Stimulated activated CD4-positive, alpha-beta T cell treated with anti-CD3 and anti-CD28 coated beads, Interleukin-15, amount 100 ng/mL, for 24 hours (primary cell): ENCODE measurements at regions not wholly inside any gene's neighbourhood (a gene's known extent, or its start where the extent isn't known, plus 50 kb on each side); places are given as distances from the start of the nearest gene placed in this dataset.
"Not testable (repeated sequence)": the region's sequence is repeated elsewhere in the genome, so short reads cannot be mapped to it uniquely, and the experiment has no call there.

Experiments used
- DNase-seq: peaks from one replicate; pipeline ENCODE4 v3.0.0-alpha.2; 2020

DNA sequence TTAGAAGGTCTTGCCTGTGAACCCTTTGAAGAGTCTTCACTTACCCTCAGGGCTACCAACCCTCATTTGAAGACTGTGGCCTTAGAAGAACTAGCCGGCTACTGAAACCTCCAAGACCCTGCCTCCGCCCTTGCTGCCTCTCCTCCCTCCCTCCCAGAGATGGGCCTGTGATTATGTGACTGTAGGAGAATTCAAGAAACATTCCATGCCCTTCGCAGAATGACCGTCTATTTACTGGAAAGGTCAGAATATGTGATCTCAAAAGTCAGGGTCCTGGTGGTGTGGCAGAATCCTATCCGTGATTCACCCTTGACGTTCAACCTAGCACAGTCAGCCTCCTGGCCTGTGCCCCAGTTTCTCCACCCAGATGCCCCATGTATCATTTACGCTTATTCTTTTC, 109.6 kb downstream of the CTNND1 start:
- DNase-seq, result no peak

- no peak for DNase-seq
Measured at GRCh38 chr11:57873196-57873911, 111.8 kb downstream of the CTNND1 start.

DNA sequence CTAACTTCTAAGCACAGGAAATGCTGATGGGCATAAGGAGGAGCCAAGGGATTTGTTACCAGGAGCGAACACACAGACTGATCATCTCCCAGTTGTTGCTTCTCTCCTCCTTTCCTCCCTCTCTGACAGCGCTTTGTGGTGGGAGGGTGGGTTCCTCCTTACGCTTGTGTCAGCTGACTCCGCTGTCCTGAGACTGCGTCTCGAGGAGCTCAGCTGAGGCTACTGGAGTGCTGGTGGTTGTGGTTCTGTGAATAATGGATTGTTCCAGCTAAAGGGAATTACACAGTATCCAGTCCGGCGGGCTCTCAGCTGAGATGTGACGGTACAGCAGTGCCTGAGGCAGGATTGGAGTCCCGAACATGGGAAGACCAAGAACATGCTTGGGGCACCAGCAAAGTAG, 113.4 kb downstream of the CTNND1 start:
- DNase-seq, result no peak

DNA sequence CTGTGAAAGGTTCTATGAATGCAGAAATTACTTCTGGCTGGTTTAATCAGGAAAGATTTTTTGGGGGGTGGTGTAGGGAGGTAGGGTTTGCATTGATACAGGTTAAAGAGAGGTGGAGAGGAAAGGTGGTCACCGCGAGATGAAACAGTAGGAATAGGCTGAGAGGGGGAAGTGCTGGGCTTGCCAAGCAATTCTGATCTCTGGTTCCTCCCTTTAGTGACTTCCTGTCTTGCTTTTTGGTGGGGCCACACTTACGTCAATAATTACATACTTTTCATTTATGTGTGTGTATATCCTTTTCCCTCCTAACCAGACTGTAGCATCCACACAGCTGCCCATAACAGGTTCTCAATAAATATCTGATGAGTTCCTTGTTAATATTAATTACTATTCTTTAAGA, 120.0 kb downstream of the CTNND1 start:
- no peak for DNase-seq

- DNase-seq, result no peak
Measured at GRCh38 chr11:57883630-57884029, 122.0 kb downstream of the CTNND1 start.

DNA sequence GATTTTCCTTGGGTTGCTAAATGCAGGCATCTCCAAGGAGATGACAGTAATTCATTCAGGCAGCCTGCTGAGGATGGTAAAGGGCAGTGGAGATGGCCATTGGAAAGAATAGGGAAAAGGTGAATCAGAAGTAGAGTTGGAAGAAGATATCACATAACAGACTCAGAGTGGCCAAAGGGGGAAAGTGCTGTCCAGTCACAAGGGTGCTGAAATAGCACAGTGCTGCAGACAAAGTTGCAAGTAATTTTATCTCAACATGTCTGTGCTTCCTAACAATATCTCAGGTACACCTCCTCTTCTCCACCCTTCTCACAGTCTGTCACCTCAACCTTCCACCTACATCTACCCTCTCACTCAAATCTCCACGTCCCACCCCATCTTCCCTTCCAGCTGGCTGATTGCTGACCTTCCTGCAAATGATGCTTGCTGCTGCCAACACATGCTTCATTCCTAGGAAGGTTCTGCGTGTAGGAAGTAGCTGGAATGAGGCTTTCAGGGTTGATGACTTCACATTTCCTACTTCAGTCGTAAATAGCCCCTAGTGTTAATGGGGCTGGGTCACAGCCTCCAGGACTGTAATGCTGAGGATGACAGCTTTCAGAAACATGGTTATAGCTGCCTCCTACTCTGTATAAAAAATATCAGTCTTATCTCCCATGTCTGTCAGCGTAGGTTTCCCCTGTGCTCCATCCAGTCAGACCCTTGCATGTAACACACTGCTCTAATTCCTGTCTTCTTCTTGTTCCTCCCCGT, 123.9 kb downstream of the CTNND1 start:
- no peak for DNase-seq

GRCh38 chr11:57888386-57888785, 126.8 kb downstream of the CTNND1 start:
- DNase-seq, result no peak

DNA sequence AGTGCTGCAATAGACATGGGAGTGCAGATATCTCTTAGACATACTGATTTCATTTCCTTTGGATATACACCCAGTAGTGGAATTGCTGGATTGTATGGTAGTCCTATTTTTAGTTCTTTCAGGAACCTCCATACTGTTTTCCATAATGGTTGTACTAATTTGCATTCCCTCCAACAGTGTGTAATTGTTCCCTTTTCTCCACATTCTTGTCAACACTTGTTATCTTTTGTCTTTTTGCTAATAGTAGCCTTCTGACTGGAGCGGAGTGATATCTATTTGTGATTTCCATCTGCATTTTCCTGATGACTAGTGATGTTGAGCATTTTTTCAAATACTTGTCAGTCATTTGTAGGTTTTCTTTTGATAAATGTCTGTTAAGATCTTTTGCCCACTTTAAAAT, 128.9 kb downstream of the CTNND1 start:
- no peak for DNase-seq

- DNase-seq, result not testable (repeated sequence)
Measured at GRCh38 chr11:57893200-57893599, 130.5 kb upstream of the OR9Q1 start.

DNA sequence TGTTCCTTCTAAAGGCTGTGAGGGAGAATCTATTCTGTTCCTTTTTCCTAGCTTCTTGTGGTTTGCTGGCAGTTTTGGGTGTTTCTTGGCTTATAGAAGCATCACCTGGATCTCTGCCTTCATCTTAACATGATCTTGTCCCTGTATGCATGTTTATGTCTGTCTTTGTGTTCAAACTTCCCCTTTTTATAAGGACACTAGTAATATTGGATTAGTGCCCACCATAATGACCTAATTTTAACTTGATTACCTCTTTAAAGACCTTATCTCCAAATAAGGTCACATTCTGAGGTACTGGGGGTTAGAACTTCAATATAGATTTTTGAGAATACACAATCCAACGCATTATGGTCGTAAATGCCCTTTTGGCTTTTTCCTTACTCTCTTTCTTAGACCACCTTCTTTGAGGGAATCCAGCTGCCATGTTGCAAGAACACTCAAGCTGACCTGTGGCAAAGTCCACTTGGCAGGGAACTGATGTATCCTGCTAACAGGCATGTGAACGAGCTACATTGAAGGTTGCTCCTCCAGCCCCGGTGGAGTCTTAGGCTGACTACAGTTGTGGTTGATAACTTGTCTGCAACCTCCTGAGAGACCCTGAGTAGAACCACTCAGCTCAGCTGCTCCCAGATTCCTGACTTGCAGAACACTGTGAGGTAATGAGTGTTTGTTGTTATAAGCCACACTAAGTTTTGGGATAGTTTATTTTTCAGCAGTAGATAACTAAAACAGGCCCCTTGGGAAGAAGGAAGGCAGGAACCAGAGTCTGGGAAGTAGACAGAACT, 127.1 kb upstream of the OR9Q1 start:
- DNase-seq, result no peak

DNA sequence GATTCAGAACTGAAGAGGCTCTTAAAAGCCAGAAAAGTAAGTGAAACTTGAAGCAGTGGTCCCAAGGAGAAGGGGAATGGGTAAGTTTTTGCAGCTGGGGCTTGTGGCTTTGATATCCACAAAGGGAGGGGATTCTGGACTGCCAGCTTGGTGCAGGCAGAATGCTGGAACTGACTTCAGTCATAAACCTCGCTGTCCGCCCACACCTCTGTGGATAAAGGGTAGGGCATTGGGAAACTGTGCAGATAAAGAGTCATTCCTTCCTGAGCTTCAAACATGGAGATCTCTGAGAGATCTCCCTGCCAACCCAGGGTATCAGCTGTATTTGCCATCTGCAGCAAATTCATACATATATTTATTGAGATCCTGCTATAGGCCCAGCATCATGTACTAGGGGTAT, 124.3 kb upstream of the OR9Q1 start:
- no peak for DNase-seq

GRCh38 chr11:57900320-57900719, 123.4 kb upstream of the OR9Q1 start:
- DNase-seq, result no peak

DNA sequence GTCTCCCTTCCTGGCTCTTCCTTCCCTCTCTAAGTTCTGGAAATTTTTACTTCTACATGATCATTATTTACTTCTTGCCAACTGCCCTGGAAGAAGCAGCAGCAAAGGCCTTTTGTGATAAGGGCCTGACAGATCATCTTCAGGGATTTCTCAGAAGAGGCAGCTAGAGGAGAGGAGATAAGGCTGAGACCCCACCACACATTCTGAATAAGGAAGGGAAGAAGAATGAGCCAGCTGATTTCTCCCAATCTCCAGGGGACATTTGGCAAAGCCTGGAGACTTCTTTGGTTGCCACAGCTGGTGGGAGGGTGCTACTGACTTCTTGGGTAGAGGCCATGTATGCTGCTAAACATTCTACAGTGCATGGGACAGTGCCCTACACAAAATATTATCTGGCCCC, 122.4 kb upstream of the OR9Q1 start:
- DNase-seq, result no peak

DNA sequence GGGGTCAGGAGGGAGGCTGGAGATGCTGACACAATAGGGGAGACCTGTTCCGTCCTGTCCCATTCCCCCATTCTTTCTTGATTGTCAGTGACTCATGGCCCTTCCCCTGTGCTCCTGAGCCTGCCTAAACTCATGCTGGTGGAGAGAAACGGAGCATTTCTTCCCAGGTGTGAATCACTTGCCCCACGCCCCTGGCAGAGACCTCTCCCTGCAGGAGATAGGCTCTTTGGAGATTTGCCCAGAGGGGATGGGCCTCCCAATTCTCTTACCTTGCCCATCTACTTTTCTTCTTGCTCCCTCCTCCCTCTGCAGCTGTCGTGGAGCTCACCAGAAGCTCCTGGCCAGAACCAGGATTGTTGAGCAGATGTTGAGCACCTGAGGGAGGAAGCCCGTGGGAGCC, 121.9 kb upstream of the OR9Q1 start:
- no peak for DNase-seq

GRCh38 chr11:57903011-57903410, 120.7 kb upstream of the OR9Q1 start:
- no peak for DNase-seq

DNA sequence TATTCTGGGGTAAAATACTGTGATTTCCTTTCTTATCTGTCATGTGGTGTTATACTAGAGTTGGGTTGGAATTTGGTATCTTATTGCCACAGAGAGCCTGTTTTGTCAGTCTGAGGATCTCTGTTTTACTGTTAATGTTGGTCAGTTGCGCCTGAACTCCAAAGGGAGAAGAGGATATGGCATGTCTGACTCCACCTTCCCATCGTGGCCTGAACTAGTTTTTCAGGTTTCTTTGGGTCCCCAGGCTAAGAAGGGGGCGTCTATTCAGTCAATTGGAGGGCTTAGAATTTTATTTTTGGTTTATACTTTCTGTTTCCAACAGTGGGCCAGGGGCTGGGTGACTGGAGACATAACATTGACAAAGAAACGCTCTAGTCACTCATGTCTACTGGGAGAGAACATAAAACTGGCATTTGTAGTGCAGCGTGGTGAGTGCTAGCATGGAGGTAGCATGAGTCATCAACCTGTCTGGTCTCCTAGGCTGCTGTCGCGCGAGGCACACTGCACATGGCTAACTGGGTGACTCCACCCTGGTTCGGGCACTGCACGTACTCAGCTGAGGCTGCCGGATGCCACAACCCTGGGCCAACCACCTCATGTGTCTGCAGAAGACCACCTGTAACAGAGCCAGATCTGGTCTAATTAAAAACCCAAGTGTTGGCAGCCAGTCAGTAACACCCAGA, 120.1 kb upstream of the OR9Q1 start:
- DNase-seq, result peak; percentile 42

GRCh38 chr11:57904376-57904775, 119.3 kb upstream of the OR9Q1 start:
- no peak for DNase-seq

DNA sequence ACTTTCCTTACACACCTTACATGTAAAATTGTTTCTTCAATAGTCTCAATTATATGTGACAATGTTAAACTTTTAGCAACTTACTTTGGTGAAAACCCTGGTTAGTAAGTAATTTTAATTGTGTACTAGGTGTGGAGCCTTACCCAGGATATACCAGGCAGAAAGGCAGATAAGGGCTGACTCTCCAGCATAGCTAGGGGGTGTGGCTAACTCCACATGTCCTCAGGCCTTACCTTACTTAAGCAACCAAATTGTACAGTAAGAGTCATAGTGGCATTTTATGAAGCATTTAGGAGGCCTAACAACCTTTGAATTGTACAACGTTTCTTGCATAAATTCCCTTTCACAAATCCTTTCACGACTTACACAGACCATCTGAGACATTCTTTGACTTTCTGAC, 118.2 kb upstream of the OR9Q1 start:
- DNase-seq, result no peak

GRCh38 chr11:57908399-57908798, 115.3 kb upstream of the OR9Q1 start:
- DNase-seq, result not testable (repeated sequence)

GRCh38 chr11:57911522-57911921, 112.2 kb upstream of the OR9Q1 start:
- DNase-seq, result not testable (repeated sequence)

DNA sequence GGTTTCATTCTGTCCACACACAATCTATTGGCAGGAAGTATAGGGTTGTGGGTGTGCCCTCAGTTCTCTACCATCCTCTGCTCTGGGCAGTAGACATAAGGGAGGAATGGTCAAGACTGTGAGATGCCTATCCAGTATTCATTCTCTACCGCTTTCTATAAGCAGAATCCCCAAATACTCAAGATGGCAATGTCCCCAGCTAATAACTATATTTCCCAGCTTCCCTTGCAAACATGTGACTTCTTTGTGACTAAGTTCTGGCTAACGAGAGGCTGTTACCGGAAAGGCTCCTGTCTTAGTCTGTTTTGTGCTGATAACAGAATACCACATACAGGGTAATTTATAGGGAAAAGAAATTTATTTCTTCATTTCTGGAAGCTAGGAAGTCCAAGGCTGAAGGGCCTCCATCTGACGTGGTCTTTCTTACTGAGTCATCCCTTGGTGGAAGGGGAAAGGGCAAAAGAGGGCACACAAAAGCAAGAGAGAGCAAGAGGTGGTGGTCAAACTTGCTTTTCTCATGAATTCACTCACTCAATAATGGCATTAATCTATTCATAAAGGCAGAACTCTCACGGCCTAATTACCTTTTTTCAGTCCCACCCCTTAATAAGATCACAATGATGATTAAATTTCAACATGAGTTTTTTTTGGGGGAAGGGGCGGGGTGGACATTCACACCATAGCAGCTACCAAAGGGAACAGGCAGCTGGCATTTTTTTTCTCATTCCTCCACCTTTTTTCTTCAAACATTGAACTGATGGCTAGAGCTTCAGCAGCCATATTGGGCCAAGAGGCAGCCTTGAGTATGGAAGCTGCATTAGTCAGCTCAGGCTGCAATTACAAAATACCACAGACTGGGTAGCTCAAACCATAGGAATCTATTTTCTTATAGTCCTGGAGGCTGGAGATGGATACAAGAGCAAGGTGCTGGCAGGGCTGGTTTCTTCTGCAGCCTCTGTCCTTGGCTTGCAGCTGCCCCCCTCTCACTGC, 109.7 kb upstream of the OR9Q1 start:
- no peak for DNase-seq

GRCh38 chr11:57917632-57918031, 106.0 kb upstream of the OR9Q1 start:
- DNase-seq, result no peak
